ENCODE measurements at regions not wholly inside any gene's neighbourhood (a gene's known extent, or its start where the extent isn't known, plus 50 kb on each side); places are given as distances from the start of the nearest gene placed in this dataset.

- no peak for TF ChIP-seq ATF2 (CRISPR knock-in tag; IDR thresholded peaks at IDR 0.05; ENCODE audit: borderline replicate concordance, low read depth)
- TF ChIP-seq CTCF (IDR thresholded peaks at IDR 0.05) = no peak
- TF ChIP-seq TEAD4 (CRISPR knock-in tag; IDR thresholded peaks at IDR 0.05) = no peak
- no peak for TF ChIP-seq ZSCAN18 (CRISPR knock-in tag; IDR thresholded peaks at IDR 0.05)
- TF ChIP-seq FOXP1 (CRISPR knock-in tag; IDR thresholded peaks at IDR 0.05; ENCODE audit: borderline replicate concordance) = no peak
- TF ChIP-seq MAX (CRISPR knock-in tag; IDR thresholded peaks at IDR 0.05) = no peak
- TF ChIP-seq ATF3 (CRISPR knock-in tag; conservative IDR thresholded peaks at IDR 0.05) = no peak
Observed at GRCh38 chr10:7484456-7485243, 73.8 kb upstream of the SFMBT2 start.
